HEK293 (cell line): ENCODE measurements at regions not wholly inside any gene's neighbourhood (a gene's known extent, or its start where the extent isn't known, plus 50 kb on each side); places are given as distances from the start of the nearest gene placed in this dataset.

Experiments used
- CTCF ChIA-PET: fragments of 350-600 bp; formaldehyde crosslinking; extraction: SDS; loops from one replicate; lab custom pipeline; 2021; ENCODE audit warnings: antibody characterized with exemption; lab: Yijun Ruan, JAX
- POLR2A ChIA-PET: fragments of 300-600 bp; formaldehyde crosslinking; extraction: SDS; loops from one replicate; lab custom pipeline; 2020; ENCODE audit warnings: antibody characterized with exemption, inconsistent platforms; lab: Yijun Ruan, JAX
- H3K27ac ChIP-seq: fragments of 200-500 bp; sonication (Bioruptor generic); 2 replicates; pipeline ENCODE4 v1.5.1; 2014; ENCODE audit warnings: low read depth, low read length, control low read depth, inconsistent platforms; ENCODE audit errors: extremely low read depth
- H3K36me3 ChIP-seq, 2 experiments: fragments of 200-500 bp in 1 of 2; sonication (Bioruptor generic) in 1 of 2; 1 replicate in 1 of 2; 2 replicates in 1 of 2; pipeline ENCODE4 v1.5.1; 2014 to 2017; ENCODE audit warnings: inconsistent platforms in 2 of 2, low read length in 2 of 2; ENCODE audit not compliant: control insufficient read depth in 2 of 2, insufficient read depth in 1 of 2
- H3K4me1 ChIP-seq: fragments of 200-500 bp; sonication (Bioruptor generic); 2 replicates; pipeline ENCODE4 v1.5.1; 2014; ENCODE audit warnings: mild to moderate bottlenecking, low read length, inconsistent platforms; ENCODE audit not compliant: control insufficient read depth, insufficient read depth
- H3K4me3 ChIP-seq: 2 replicates; pipeline ENCODE4 v1.5.1; 2011; ENCODE audit warnings: low read depth, mild to moderate bottlenecking, control low read depth, low read length, moderate library complexity
- H3K9me3 ChIP-seq: fragments of 200-500 bp; sonication (Bioruptor generic); 2 replicates; pipeline ENCODE4 v1.5.1; 2014; ENCODE audit warnings: low read depth, low read length, inconsistent platforms; ENCODE audit not compliant: control insufficient read depth, insufficient read depth
- EGR2 ChIP-seq: fragments of 450-650 bp; formaldehyde crosslinking; IDR thresholded peaks from 2 replicates; pipeline ENCODE4 v1.5.1; 2016; ENCODE audit warnings: low read depth, missing biosample characterization, missing genetic modification characterization
- IKZF3 ChIP-seq: fragments of 450-650 bp; IDR thresholded peaks from 2 replicates; pipeline ENCODE4 v1.5.0; 2018; ENCODE audit warnings: missing biosample characterization, mild to moderate bottlenecking, missing genetic modification characterization, moderate library complexity
- PATZ1 ChIP-seq: fragments of 450-650 bp; formaldehyde crosslinking; IDR thresholded peaks from 2 replicates; pipeline ENCODE4 v1.5.1; 2016; ENCODE audit warnings: missing biosample characterization, missing genetic modification characterization
- SCRT2 ChIP-seq: fragments of 450-650 bp; formaldehyde crosslinking; IDR thresholded peaks from 2 replicates; pipeline ENCODE4 v1.5.1; 2016; ENCODE audit warnings: missing biosample characterization, missing genetic modification characterization
- SP2 ChIP-seq: fragments of 450-650 bp; formaldehyde crosslinking; IDR thresholded peaks from 2 replicates; pipeline ENCODE4 v1.5.1; 2016; ENCODE audit warnings: missing biosample characterization, missing genetic modification characterization
- SP3 ChIP-seq: fragments of 450-650 bp; formaldehyde crosslinking; IDR thresholded peaks from 2 replicates; pipeline ENCODE4 v1.5.1; 2016; ENCODE audit warnings: missing biosample characterization, missing genetic modification characterization
- ZBTB11 ChIP-seq: fragments of 450-650 bp; formaldehyde crosslinking; conservative IDR thresholded peaks from 2 replicates; pipeline ENCODE4 v1.5.1; 2016; ENCODE audit warnings: low read depth, missing biosample characterization, missing genetic modification characterization
- ZNF114 ChIP-seq: fragments of 450-650 bp; formaldehyde crosslinking; IDR thresholded peaks from 2 replicates; pipeline ENCODE4 v1.5.0; 2017; ENCODE audit warnings: missing biosample characterization, missing genetic modification characterization
- ZNF132 ChIP-seq: fragments of 450-650 bp; formaldehyde crosslinking; IDR thresholded peaks from 2 replicates; pipeline ENCODE4 v1.5.1; 2017; ENCODE audit warnings: missing biosample characterization, missing genetic modification characterization, borderline replicate concordance
- ZNF157 ChIP-seq: fragments of 450-650 bp; formaldehyde crosslinking; IDR thresholded peaks from 2 replicates; pipeline ENCODE4 v1.5.1; 2016; ENCODE audit warnings: missing biosample characterization, missing genetic modification characterization
- ZNF488 ChIP-seq: fragments of 450-650 bp; formaldehyde crosslinking; IDR thresholded peaks from 2 replicates; pipeline ENCODE4 v1.5.1; 2016; ENCODE audit warnings: missing biosample characterization, missing genetic modification characterization
- ZNF548 ChIP-seq: fragments of 450-650 bp; formaldehyde crosslinking; IDR thresholded peaks from 2 replicates; pipeline ENCODE4 v1.5.1; 2016; ENCODE audit warnings: missing biosample characterization, missing genetic modification characterization
- ZNF580 ChIP-seq: fragments of 450-650 bp; formaldehyde crosslinking; IDR thresholded peaks from 2 replicates; pipeline ENCODE4 v1.5.1; 2016; ENCODE audit warnings: missing biosample characterization, missing genetic modification characterization
- ZNF610 ChIP-seq: fragments of 450-650 bp; formaldehyde crosslinking; IDR thresholded peaks from 2 replicates; pipeline ENCODE4 v1.5.1; 2016; ENCODE audit warnings: missing biosample characterization, missing genetic modification characterization, borderline replicate concordance
- ZNF791 ChIP-seq: fragments of 450-650 bp; formaldehyde crosslinking; IDR thresholded peaks from 2 replicates; pipeline ENCODE4 v1.5.1; 2016; ENCODE audit warnings: missing biosample characterization, missing genetic modification characterization
- TF ChIP-seq, protein P1 (sequence below): fragments of 450-650 bp; formaldehyde crosslinking; IDR thresholded peaks from 2 replicates; pipeline ENCODE4 v1.5.1; 2016; ENCODE audit warnings: missing biosample characterization, missing genetic modification characterization, low read depth
- TF ChIP-seq, protein P2 (sequence below): fragments of 450-650 bp; formaldehyde crosslinking; IDR thresholded peaks from 2 replicates; pipeline ENCODE4 v1.5.1; 2016; ENCODE audit warnings: missing biosample characterization, missing genetic modification characterization
- TF ChIP-seq, protein P3 (sequence below): fragments of 450-650 bp; formaldehyde crosslinking; IDR thresholded peaks from 2 replicates; pipeline ENCODE4 v1.5.1; 2016; ENCODE audit warnings: missing biosample characterization, missing genetic modification characterization, low read depth

DNA sequence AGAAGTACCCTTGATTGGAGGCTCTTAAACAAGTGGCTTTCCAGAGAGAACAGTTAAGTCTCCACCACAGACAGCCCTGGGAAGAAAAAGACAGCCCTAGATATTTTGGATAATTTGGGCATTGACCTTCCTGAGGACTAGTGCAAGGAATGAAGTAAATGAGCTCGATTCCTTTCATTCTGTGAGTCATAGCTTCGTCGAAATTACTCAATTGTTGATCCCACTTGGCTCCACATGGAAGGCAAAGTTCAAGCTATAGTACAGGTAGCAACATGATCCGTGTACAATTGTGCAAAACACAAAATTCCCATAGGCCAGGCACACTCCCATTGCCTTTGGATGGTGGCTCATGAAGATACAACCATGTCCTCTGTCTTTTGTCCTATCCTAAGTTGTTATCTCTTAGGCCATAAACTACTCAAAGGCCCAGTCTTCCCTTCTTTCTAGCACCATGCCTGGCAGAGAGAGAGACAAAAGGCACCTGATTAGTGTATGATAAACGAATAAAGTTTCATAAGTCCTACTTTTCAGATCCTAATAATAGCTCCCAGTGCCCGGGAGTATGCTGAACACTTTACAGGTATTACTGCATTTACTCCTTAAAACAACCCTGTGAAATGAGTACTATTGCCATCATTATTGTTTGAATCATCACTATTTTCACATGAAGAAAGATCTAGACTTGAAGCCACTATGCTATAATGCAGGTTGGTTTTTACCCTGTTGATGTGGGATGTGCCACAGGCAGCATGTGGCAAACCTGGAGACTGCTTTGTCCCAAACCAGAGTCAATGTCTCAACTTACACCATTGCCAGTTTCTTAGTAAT, 116.7 kb upstream of the RANBP3L start:
- Histone ChIP-seq H3K4me3 (no peak overlapping the region), H3K36me3 (no peaks in the 10 kb centered on the region), H3K27ac (no peak overlapping the region), H3K9me3 (no peaks in the 10 kb centered on the region), H3K4me1 (peaks cover 2% of the 10 kb centered on the region; the same call in 1 of the 2 replicates)
- ChIA-PET POLR2A (interaction anchor here (0.6 kb wide), 1 partner anchor 72 kb away, joined by 3 read pairs; no protein-coding TSS in a partner anchor), CTCF (interaction anchor here (0.5 to 14.5 kb wide), 6 partner anchors 9 to 276 kb away, joined by 3 to 352 read pairs (median 18); partner anchors contain the start of gene SLC1A3)
- no peak for TF ChIP-seq EGR2
- TF ChIP-seq ZNF132 (tag by site-specific recombination), result no peak
- no peak for TF ChIP-seq PATZ1 (tag by site-specific recombination)
- no peak for TF ChIP-seq ZBTB11
- TF ChIP-seq, protein P1, sequence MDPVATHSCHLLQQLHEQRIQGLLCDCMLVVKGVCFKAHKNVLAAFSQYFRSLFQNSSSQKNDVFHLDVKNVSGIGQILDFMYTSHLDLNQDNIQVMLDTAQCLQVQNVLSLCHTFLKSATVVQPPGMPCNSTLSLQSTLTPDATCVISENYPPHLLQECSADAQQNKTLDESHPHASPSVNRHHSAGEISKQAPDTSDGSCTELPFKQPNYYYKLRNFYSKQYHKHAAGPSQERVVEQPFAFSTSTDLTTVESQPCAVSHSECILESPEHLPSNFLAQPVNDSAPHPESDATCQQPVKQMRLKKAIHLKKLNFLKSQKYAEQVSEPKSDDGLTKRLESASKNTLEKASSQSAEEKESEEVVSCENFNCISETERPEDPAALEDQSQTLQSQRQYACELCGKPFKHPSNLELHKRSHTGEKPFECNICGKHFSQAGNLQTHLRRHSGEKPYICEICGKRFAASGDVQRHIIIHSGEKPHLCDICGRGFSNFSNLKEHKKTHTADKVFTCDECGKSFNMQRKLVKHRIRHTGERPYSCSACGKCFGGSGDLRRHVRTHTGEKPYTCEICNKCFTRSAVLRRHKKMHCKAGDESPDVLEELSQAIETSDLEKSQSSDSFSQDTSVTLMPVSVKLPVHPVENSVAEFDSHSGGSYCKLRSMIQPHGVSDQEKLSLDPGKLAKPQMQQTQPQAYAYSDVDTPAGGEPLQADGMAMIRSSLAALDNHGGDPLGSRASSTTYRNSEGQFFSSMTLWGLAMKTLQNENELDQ (tag by site-specific recombination), result no peak

GRCh38 chr5:36421256-36421655, 119.6 kb upstream of the RANBP3L start:
- H3K4me3 ChIP-seq, result no peak overlapping the region
- H3K27ac ChIP-seq, result no peak overlapping the region
- H3K9me3 ChIP-seq, result no peaks in the 10 kb centered on the region
- H3K4me1 ChIP-seq, result peaks cover 2% of the 10 kb centered on the region; the same call in 1 of the 2 replicates
- CTCF ChIA-PET, result interaction anchor here (0.5 to 14.5 kb wide), 4 partner anchors 84 to 319 kb away, joined by 3 to 352 read pairs (median 126); no protein-coding TSS in a partner anchor
- no peaks in the 10 kb centered on the region for H3K36me3 ChIP-seq
- TF ChIP-seq, protein P2, sequence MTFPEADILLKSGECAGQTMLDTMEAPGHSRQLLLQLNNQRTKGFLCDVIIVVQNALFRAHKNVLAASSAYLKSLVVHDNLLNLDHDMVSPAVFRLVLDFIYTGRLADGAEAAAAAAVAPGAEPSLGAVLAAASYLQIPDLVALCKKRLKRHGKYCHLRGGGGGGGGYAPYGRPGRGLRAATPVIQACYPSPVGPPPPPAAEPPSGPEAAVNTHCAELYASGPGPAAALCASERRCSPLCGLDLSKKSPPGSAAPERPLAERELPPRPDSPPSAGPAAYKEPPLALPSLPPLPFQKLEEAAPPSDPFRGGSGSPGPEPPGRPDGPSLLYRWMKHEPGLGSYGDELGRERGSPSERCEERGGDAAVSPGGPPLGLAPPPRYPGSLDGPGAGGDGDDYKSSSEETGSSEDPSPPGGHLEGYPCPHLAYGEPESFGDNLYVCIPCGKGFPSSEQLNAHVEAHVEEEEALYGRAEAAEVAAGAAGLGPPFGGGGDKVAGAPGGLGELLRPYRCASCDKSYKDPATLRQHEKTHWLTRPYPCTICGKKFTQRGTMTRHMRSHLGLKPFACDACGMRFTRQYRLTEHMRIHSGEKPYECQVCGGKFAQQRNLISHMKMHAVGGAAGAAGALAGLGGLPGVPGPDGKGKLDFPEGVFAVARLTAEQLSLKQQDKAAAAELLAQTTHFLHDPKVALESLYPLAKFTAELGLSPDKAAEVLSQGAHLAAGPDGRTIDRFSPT (tag by site-specific recombination), result no peak
- TF ChIP-seq ZNF114 (tag by site-specific recombination) (no peak), IKZF3 (no peak), ZNF610 (tag by site-specific recombination) (no peak), ZNF157 (tag by site-specific recombination) (no peak), SP2 (no peak), ZNF791 (no peak), ZNF548 (tag by site-specific recombination) (no peak), ZNF580 (tag by site-specific recombination) (no peak), SCRT2 (no peak), ZNF488 (tag by site-specific recombination) (no peak), SP3 (no peak)
- TF ChIP-seq, protein P3, sequence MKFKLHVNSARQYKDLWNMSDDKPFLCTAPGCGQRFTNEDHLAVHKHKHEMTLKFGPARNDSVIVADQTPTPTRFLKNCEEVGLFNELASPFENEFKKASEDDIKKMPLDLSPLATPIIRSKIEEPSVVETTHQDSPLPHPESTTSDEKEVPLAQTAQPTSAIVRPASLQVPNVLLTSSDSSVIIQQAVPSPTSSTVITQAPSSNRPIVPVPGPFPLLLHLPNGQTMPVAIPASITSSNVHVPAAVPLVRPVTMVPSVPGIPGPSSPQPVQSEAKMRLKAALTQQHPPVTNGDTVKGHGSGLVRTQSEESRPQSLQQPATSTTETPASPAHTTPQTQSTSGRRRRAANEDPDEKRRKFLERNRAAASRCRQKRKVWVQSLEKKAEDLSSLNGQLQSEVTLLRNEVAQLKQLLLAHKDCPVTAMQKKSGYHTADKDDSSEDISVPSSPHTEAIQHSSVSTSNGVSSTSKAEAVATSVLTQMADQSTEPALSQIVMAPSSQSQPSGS (tag by site-specific recombination), result no peak
- POLR2A ChIA-PET, result interaction anchor here (1.4 kb wide), 1 partner anchor 84 kb away, joined by 3 read pairs; no protein-coding TSS in a partner anchor
